ENCODE measurements at regions not wholly inside any gene's neighbourhood (a gene's known extent, or its start where the extent isn't known, plus 50 kb on each side); places are given as distances from the start of the nearest gene placed in this dataset.

GRCh38 chr1:193850745-193851144 is 664.3 kb upstream of the B3GALT2 start:
- H3K9me2 ChIP-seq (replicated peaks; ENCODE audit: control insufficient read depth, low read length), result no peaks in the 10 kb centered on the region
- H4K20me1 ChIP-seq (ENCODE audit: control insufficient read depth, insufficient read depth, low read depth, low read length), result no peaks in the 10 kb centered on the region
- no peaks in the 10 kb centered on the region for H3K79me2 ChIP-seq (ENCODE audit: control insufficient read depth, low read length)
- no peaks in the 10 kb centered on the region for H3K36me3 ChIP-seq (ENCODE audit: control insufficient read depth, low read length)
- H3K4me3 ChIP-seq (ENCODE audit: low read length), result no peak overlapping the region
- no peaks in the 10 kb centered on the region for H3K4me1 ChIP-seq (ENCODE audit: control insufficient read depth, low read length)
- no peaks in the 10 kb centered on the region for H3F3A ChIP-seq (ENCODE audit: control insufficient read depth, insufficient read depth)
- H3K27ac ChIP-seq (ENCODE audit: low read depth, low read length), result no peak overlapping the region
- H3K4me2 ChIP-seq (ENCODE audit: low read length), result no peak overlapping the region
- TF ChIP-seq, protein P1, sequence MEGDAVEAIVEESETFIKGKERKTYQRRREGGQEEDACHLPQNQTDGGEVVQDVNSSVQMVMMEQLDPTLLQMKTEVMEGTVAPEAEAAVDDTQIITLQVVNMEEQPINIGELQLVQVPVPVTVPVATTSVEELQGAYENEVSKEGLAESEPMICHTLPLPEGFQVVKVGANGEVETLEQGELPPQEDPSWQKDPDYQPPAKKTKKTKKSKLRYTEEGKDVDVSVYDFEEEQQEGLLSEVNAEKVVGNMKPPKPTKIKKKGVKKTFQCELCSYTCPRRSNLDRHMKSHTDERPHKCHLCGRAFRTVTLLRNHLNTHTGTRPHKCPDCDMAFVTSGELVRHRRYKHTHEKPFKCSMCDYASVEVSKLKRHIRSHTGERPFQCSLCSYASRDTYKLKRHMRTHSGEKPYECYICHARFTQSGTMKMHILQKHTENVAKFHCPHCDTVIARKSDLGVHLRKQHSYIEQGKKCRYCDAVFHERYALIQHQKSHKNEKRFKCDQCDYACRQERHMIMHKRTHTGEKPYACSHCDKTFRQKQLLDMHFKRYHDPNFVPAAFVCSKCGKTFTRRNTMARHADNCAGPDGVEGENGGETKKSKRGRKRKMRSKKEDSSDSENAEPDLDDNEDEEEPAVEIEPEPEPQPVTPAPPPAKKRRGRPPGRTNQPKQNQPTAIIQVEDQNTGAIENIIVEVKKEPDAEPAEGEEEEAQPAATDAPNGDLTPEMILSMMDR (IDR thresholded peaks at IDR 0.05; ENCODE audit: low read depth, low read length, poor library complexity, severe bottlenecking), result no peak
- TF ChIP-seq EZH2phosphoT487 (IDR thresholded peaks at IDR 0.05; ENCODE audit: borderline replicate concordance, low read length), result no peak
- no peaks in the 10 kb centered on the region for H3K9me3 ChIP-seq (ENCODE audit: control insufficient read depth, insufficient read depth, low read length)
- H3K27me3 ChIP-seq (ENCODE audit: control insufficient read depth, low read length), result no peaks in the 10 kb centered on the region

DNA sequence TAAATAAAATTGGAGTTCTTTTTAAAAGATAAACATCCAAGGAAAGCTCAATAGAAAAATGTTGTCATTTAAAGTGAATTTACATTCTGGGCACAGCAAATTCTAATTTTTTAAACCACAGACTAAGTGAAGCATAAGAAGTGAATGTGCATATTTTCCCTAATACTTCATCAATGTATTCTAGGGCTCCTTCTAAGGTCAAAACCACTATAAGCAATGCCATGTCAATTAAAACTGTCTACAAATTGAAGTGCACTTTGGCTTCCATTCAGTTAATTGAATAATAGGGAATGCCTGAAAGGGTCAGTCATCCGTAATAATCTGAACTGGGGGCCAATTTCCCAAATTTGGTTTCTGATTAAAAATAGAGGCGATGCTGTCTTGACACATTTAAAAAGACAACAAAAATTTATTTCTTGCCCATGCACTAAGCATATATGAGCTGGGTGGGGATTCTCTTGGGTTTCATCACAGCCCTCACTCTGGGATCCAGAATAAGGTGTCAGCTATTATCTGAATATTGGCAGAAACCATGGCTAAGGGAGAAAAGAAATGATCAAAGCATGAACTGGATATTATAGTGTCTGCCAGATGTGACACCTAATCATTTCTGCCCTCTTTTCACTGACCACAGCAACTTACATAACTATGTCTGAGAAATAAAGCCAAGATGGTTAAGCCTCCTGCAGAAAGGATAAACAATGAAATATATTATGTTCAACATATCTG is 660.6 kb upstream of the B3GALT2 start:
- Histone ChIP-seq H4K20me1 (ENCODE audit: control insufficient read depth, insufficient read depth, low read depth, low read length) (no peaks in the 10 kb centered on the region), H3K79me2 (ENCODE audit: control insufficient read depth, low read length) (no peaks in the 10 kb centered on the region), H3K4me1 (ENCODE audit: control insufficient read depth, low read length) (no peaks in the 10 kb centered on the region), H3F3A (ENCODE audit: control insufficient read depth, insufficient read depth) (no peaks in the 10 kb centered on the region), H3K27me3 (ENCODE audit: control insufficient read depth, low read length) (no peaks in the 10 kb centered on the region), H3K9me3 (ENCODE audit: control insufficient read depth, insufficient read depth, low read length) (no peaks in the 10 kb centered on the region), H3K9me2 (replicated peaks; ENCODE audit: control insufficient read depth, low read length) (no peaks in the 10 kb centered on the region), H3K36me3 (ENCODE audit: control insufficient read depth, low read length) (no peaks in the 10 kb centered on the region), H3K4me3 (ENCODE audit: low read length) (no peak overlapping the region), H3K4me2 (ENCODE audit: low read length) (no peak overlapping the region), H3K27ac (ENCODE audit: low read depth, low read length) (no peak overlapping the region)
- TF ChIP-seq EZH2phosphoT487 (IDR thresholded peaks at IDR 0.05; ENCODE audit: borderline replicate concordance, low read length), result no peak
- TF ChIP-seq, protein P1 (IDR thresholded peaks at IDR 0.05; ENCODE audit: low read depth, low read length, poor library complexity, severe bottlenecking), result no peak

- Histone ChIP-seq H3K27ac (ENCODE audit: low read depth, low read length) (no peak overlapping the region), H3K36me3 (ENCODE audit: control insufficient read depth, low read length) (no peaks in the 10 kb centered on the region), H3K4me3 (ENCODE audit: low read length) (no peak overlapping the region), H3K9me3 (ENCODE audit: control insufficient read depth, insufficient read depth, low read length) (no peaks in the 10 kb centered on the region), H3K27me3 (ENCODE audit: control insufficient read depth, low read length) (no peaks in the 10 kb centered on the region), H3K79me2 (ENCODE audit: control insufficient read depth, low read length) (no peaks in the 10 kb centered on the region), H3K4me2 (ENCODE audit: low read length) (no peak overlapping the region), H3K4me1 (ENCODE audit: control insufficient read depth, low read length) (no peaks in the 10 kb centered on the region), H3F3A (ENCODE audit: control insufficient read depth, insufficient read depth) (no peaks in the 10 kb centered on the region), H4K20me1 (ENCODE audit: control insufficient read depth, insufficient read depth, low read depth, low read length) (no peaks in the 10 kb centered on the region), H3K9me2 (replicated peaks; ENCODE audit: control insufficient read depth, low read length) (no peaks in the 10 kb centered on the region)
- no peak for TF ChIP-seq EZH2phosphoT487 (IDR thresholded peaks at IDR 0.05; ENCODE audit: borderline replicate concordance, low read length)
- TF ChIP-seq, protein P1 (IDR thresholded peaks at IDR 0.05; ENCODE audit: low read depth, low read length, poor library complexity, severe bottlenecking), result no peak
These were observed 660.0 kb upstream of the B3GALT2 start for GRCh38 chr1:193846411-193846810.
